Uterus (tissue), 2 donors: ENCODE measurements at regions not wholly inside any gene's neighbourhood (a gene's known extent, or its start where the extent isn't known, plus 50 kb on each side); places are given as distances from the start of the nearest gene placed in this dataset.

Source experiments
- CTCF ChIP-seq, 4 experiments: fragments of 200-600 bp in 2 of 4; fragments of 450-650 bp in 2 of 4; sonication (generic) in 2 of 4; IDR thresholded peaks; one replicate each; pipeline ENCODE4 v1.5.1; 2016 to 2019; ENCODE audit warnings: antibody characterized with exemption in 4 of 4, mild to moderate bottlenecking in 2 of 4, moderate library complexity in 1 of 4
- POLR2A ChIP-seq, 2 donors: fragments of 450-650 bp; IDR thresholded peaks; one replicate each; pipeline ENCODE4 v1.6.1; 2016; ENCODE audit warnings: antibody characterized with exemption in 2 of 2, mild to moderate bottlenecking in 1 of 2, moderate library complexity in 1 of 2

- TF ChIP-seq CTCF (IDR thresholded peaks at IDR 0.05) (no peak), POLR2A (IDR thresholded peaks at IDR 0.05) (no peak)
These were observed 270.0 kb upstream of the PSMD7 start for GRCh38 chr16:74026373-74027281.
